Loucy (cell line): ENCODE measurements at regions not wholly inside any gene's neighbourhood (a gene's known extent, or its start where the extent isn't known, plus 50 kb on each side); places are given as distances from the start of the nearest gene placed in this dataset.

Experiments
- H2AFZ ChIP-seq: fragments of 200-600 bp; sonication (generic); 2 replicates; pipeline ENCODE4 v1.6.0; 2016; ENCODE audit warnings: antibody characterized with exemption, mild to moderate bottlenecking, low read length, moderate library complexity
- H3F3A ChIP-seq: fragments of 200-600 bp; 2 replicates; pipeline ENCODE4 v1.6.0; 2016; ENCODE audit warnings: antibody characterized with exemption, low read depth, mild to moderate bottlenecking
- H3K27me3 ChIP-seq: fragments of 200-600 bp; sonication (generic); 2 replicates; pipeline ENCODE4 v1.6.1; 2014; ENCODE audit warnings: low read length, mild to moderate bottlenecking; ENCODE audit not compliant: insufficient read depth, poor library complexity, severe bottlenecking
- H3K36me3 ChIP-seq: fragments of 200-600 bp; sonication (generic); 2 replicates; pipeline ENCODE4 v1.6.1; 2016; ENCODE audit warnings: low read length; ENCODE audit not compliant: insufficient read depth
- H3K4me1 ChIP-seq: fragments of 200-600 bp; sonication (generic); 2 replicates; pipeline ENCODE4 v1.5.1; 2014; ENCODE audit warnings: low read length, mild to moderate bottlenecking; ENCODE audit not compliant: insufficient read depth, poor library complexity, severe bottlenecking
- H3K4me2 ChIP-seq: fragments of 200-600 bp; sonication (generic); 2 replicates; pipeline ENCODE4 v1.6.0; 2014; ENCODE audit warnings: antibody characterized with exemption, low read length, low read depth, mild to moderate bottlenecking; ENCODE audit not compliant: poor library complexity, severe bottlenecking
- H3K4me3 ChIP-seq: fragments of 200-600 bp; sonication (generic); 2 replicates; pipeline ENCODE4 v1.5.1; 2014; ENCODE audit warnings: low read length, mild to moderate bottlenecking, mixed read lengths; ENCODE audit not compliant: poor library complexity, severe bottlenecking
- H3K79me2 ChIP-seq: fragments of 200-600 bp; sonication (generic); 2 replicates; pipeline ENCODE4 v1.6.1; 2014; ENCODE audit warnings: low read length; ENCODE audit not compliant: insufficient read depth
- H3K9ac ChIP-seq: fragments of 200-600 bp; sonication (generic); 2 replicates; pipeline ENCODE4 v1.6.0; 2014; ENCODE audit warnings: mild to moderate bottlenecking, low read depth, low read length, moderate library complexity; ENCODE audit not compliant: poor library complexity, severe bottlenecking
- H3K9me2 ChIP-seq: fragments of 200-600 bp; sonication (generic); replicated peaks from 2 replicates; pipeline ENCODE4 v1.6.1; 2016; ENCODE audit warnings: low read depth, low read length, mixed read lengths
- H3K9me3 ChIP-seq: fragments of 200-600 bp; sonication (generic); 2 replicates; pipeline ENCODE4 v1.6.1; 2014; ENCODE audit warnings: mild to moderate bottlenecking, antibody characterized with exemption, low read length, low read depth; ENCODE audit not compliant: insufficient read depth
- H4K20me1 ChIP-seq: fragments of 200-600 bp; sonication (generic); 2 replicates; pipeline ENCODE4 v1.6.0; 2014; ENCODE audit warnings: antibody characterized with exemption, low read length, mild to moderate bottlenecking; ENCODE audit not compliant: insufficient read depth, poor library complexity, severe bottlenecking
- EZH2phosphoT487 ChIP-seq: fragments of 200-600 bp; IDR thresholded peaks from 2 replicates; pipeline ENCODE4 v1.6.1; 2018; ENCODE audit warnings: antibody characterized with exemption, mild to moderate bottlenecking, moderate library complexity, borderline replicate concordance
- TF ChIP-seq, protein P1 (sequence below): fragments of 200-600 bp; sonication (generic); conservative IDR thresholded peaks from 2 replicates; pipeline ENCODE4 v1.5.1; 2014; ENCODE audit warnings: mild to moderate bottlenecking, antibody characterized with exemption, low read length

- no peak for TF ChIP-seq EZH2phosphoT487
- H3K79me2 ChIP-seq: no peaks in the 10 kb centered on the region
- H4K20me1 ChIP-seq: no peaks in the 10 kb centered on the region
- no peaks in the 10 kb centered on the region for H3K9me2 ChIP-seq
- no peak overlapping the region for H3K4me2 ChIP-seq
- no peaks in the 10 kb centered on the region for H3K36me3 ChIP-seq
- H3K27me3 ChIP-seq: no peaks in the 10 kb centered on the region
- H3K4me3 ChIP-seq: no peak overlapping the region
- no peak overlapping the region for H3K9ac ChIP-seq
- H3K9me3 ChIP-seq: peaks cover 7% of the 10 kb centered on the region; the same call in 1 of the 2 replicates
- H3K4me1 ChIP-seq: peaks cover 20% of the 10 kb centered on the region
- no peaks in the 10 kb centered on the region for H3F3A ChIP-seq
- no peak overlapping the region for H2AFZ ChIP-seq
Measured at GRCh38 chr7:42794673-42795072, 117.2 kb downstream of the C7orf25 start.

DNA sequence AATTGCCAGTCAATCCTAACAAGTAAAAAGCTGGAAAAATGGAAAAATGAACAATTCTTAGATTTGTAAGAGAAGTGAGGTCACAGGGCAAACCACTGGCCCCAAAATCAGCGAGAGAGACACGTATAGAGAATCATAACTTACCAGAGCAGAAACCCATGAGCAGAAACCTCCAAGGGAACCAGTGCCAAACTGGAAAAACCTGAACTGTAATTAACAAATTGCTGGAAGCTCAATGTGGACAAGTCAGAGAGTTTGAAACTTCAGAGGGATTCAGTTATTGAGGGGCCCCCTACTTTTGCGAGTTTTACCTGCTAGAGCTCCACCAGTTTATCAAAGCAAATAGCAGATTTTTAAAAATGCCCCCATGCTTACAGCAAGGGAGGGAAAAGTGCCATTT is 119.0 kb downstream of the C7orf25 start:
- Histone ChIP-seq H3K9me2 (no peaks in the 10 kb centered on the region), H2AFZ (peak overlapping the region; percentile 26), H3K79me2 (no peaks in the 10 kb centered on the region), H3K9me3 (peaks cover 10% of the 10 kb centered on the region; the same call in 1 of the 2 replicates), H3K4me1 (peaks cover 20% of the 10 kb centered on the region), H3K9ac (no peak overlapping the region), H3F3A (no peaks in the 10 kb centered on the region), H3K27me3 (no peaks in the 10 kb centered on the region), H3K36me3 (no peaks in the 10 kb centered on the region), H3K4me3 (no peak overlapping the region), H3K4me2 (no peak overlapping the region), H4K20me1 (no peaks in the 10 kb centered on the region)
- no peak for TF ChIP-seq EZH2phosphoT487
- TF ChIP-seq, protein P1, sequence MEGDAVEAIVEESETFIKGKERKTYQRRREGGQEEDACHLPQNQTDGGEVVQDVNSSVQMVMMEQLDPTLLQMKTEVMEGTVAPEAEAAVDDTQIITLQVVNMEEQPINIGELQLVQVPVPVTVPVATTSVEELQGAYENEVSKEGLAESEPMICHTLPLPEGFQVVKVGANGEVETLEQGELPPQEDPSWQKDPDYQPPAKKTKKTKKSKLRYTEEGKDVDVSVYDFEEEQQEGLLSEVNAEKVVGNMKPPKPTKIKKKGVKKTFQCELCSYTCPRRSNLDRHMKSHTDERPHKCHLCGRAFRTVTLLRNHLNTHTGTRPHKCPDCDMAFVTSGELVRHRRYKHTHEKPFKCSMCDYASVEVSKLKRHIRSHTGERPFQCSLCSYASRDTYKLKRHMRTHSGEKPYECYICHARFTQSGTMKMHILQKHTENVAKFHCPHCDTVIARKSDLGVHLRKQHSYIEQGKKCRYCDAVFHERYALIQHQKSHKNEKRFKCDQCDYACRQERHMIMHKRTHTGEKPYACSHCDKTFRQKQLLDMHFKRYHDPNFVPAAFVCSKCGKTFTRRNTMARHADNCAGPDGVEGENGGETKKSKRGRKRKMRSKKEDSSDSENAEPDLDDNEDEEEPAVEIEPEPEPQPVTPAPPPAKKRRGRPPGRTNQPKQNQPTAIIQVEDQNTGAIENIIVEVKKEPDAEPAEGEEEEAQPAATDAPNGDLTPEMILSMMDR: no peak

- H3F3A ChIP-seq: no peaks in the 10 kb centered on the region
- peaks cover 10% of the 10 kb centered on the region; the same call in 1 of the 2 replicates for H3K9me3 ChIP-seq
- TF ChIP-seq EZH2phosphoT487: no peak
- TF ChIP-seq, protein P1: no peak
- H3K4me2 ChIP-seq: no peak overlapping the region
- H3K4me1 ChIP-seq: peaks cover 20% of the 10 kb centered on the region
- no peak overlapping the region for H2AFZ ChIP-seq
- no peaks in the 10 kb centered on the region for H3K79me2 ChIP-seq
- H3K4me3 ChIP-seq: no peak overlapping the region
- no peaks in the 10 kb centered on the region for H3K9me2 ChIP-seq
- no peaks in the 10 kb centered on the region for H4K20me1 ChIP-seq
- H3K9ac ChIP-seq: no peak overlapping the region
- no peaks in the 10 kb centered on the region for H3K27me3 ChIP-seq
- H3K36me3 ChIP-seq: no peaks in the 10 kb centered on the region
Measured at GRCh38 chr7:42790196-42790595, 121.7 kb downstream of the C7orf25 start.

GRCh38 chr7:42774436-42774835 is 137.4 kb downstream of the C7orf25 start:
- no peak overlapping the region for H3K4me3 ChIP-seq
- H4K20me1 ChIP-seq: no peaks in the 10 kb centered on the region
- H2AFZ ChIP-seq: no peak overlapping the region
- no peaks in the 10 kb centered on the region for H3K79me2 ChIP-seq
- H3K4me2 ChIP-seq: no peak overlapping the region
- no peak for TF ChIP-seq EZH2phosphoT487
- TF ChIP-seq, protein P1: no peak
- no peaks in the 10 kb centered on the region for H3F3A ChIP-seq
- H3K9ac ChIP-seq: no peak overlapping the region
- H3K9me3 ChIP-seq: no peaks in the 10 kb centered on the region
- no peaks in the 10 kb centered on the region for H3K27me3 ChIP-seq
- H3K9me2 ChIP-seq: no peaks in the 10 kb centered on the region
- no peaks in the 10 kb centered on the region for H3K36me3 ChIP-seq
- H3K4me1 ChIP-seq: no peaks in the 10 kb centered on the region
